K562 (cell line): ENCODE measurements at regions not wholly inside any gene's neighbourhood (a gene's known extent, or its start where the extent isn't known, plus 50 kb on each side); places are given as distances from the start of the nearest gene placed in this dataset.

ENCODE experiments used
- CCAR2 ChIP-seq: fragments of 200-400 bp; formaldehyde crosslinking; IDR thresholded peaks from 2 replicates; pipeline ENCODE4 v1.6.1; 2017; ENCODE audit warnings: mild to moderate bottlenecking, low read depth, low read length
- CHCHD3 ChIP-seq: fragments of 250-450 bp; sonication (Bioruptor Pico); IDR thresholded peaks from 2 replicates; pipeline ENCODE4 v2.1.2; 2022; ENCODE audit warnings: mild to moderate bottlenecking
- FOXM1 ChIP-seq, 2 experiments: fragments of 450-650 bp in 1 of 2; sonication (generic) in 1 of 2; formaldehyde crosslinking in 1 of 2; IDR thresholded peaks; 2 replicates each; pipeline versions ENCODE4 v1.6.1 to v1.9.0; 2017 to 2022; ENCODE audit warnings: low read depth in 2 of 2, mild to moderate bottlenecking in 2 of 2, missing genetic modification reagents in 1 of 2, moderate library complexity in 1 of 2
- GATAD2B ChIP-seq: fragments of 450-650 bp; IDR thresholded peaks from 2 replicates; pipeline ENCODE4 v1.6.1; 2017; ENCODE audit warnings: mild to moderate bottlenecking, borderline replicate concordance
- JUN ChIP-seq, 2 experiments: sonication (generic) in 1 of 2; formaldehyde crosslinking in 1 of 2; IDR thresholded peaks; 2 replicates each; pipeline versions ENCODE4 v1.6.1 to v1.8.0; 2012 to 2022; ENCODE audit warnings: borderline replicate concordance in 2 of 2, mild to moderate bottlenecking in 2 of 2, improper control_type of control experiment in 1 of 2, low read depth in 1 of 2, low read length in 1 of 2, missing genetic modification reagents in 1 of 2
- PHF20 ChIP-seq: fragments of 450-650 bp; IDR thresholded peaks from 2 replicates; pipeline ENCODE4 v1.6.1; 2018; ENCODE audit not compliant: partially characterized antibody
- PTTG1 ChIP-seq: fragments of 450-650 bp; IDR thresholded peaks from 2 replicates; pipeline ENCODE4 v1.6.1; 2016; ENCODE audit warnings: low read depth, mild to moderate bottlenecking, missing genetic modification characterization, missing compliant biosample characterization
- RBFOX2 ChIP-seq: fragments of 200-400 bp; formaldehyde crosslinking; IDR thresholded peaks from 2 replicates; pipeline ENCODE4 v1.6.1; 2017; ENCODE audit warnings: low read depth, mild to moderate bottlenecking, low read length, moderate library complexity
- RBM25 ChIP-seq: fragments of 200-400 bp; formaldehyde crosslinking; IDR thresholded peaks from 2 replicates; pipeline ENCODE4 v1.6.1; 2018; ENCODE audit warnings: low read length, low read depth, moderate library complexity; ENCODE audit not compliant: severe bottlenecking
- RCOR1 ChIP-seq, 2 experiments: IDR thresholded peaks; 2 replicates each; pipeline ENCODE4 v1.6.1; 2012; ENCODE audit warnings: low read depth in 2 of 2, low read length in 2 of 2, borderline replicate concordance in 1 of 2, improper control_type of control experiment in 1 of 2
- SMARCA5 ChIP-seq: fragments of 450-650 bp; IDR thresholded peaks from 2 replicates; pipeline ENCODE4 v1.6.1; 2016
- SP1 ChIP-seq: sonication (generic); formaldehyde crosslinking; IDR thresholded peaks from 2 replicates; pipeline ENCODE4 v1.8.1; 2022; ENCODE audit warnings: mild to moderate bottlenecking, missing genetic modification reagents
- TCF3 ChIP-seq: sonication (generic); formaldehyde crosslinking; IDR thresholded peaks from 2 replicates; pipeline ENCODE4 v1.4.0; 2020; ENCODE audit warnings: mild to moderate bottlenecking, missing genetic modification reagents
- U2AF1 ChIP-seq: fragments of 200-400 bp; formaldehyde crosslinking; optimal IDR thresholded peaks from 2 replicates; pipeline ENCODE3; 2017; ENCODE audit warnings: mild to moderate bottlenecking, low read depth, low read length, moderate library complexity
- U2AF2 ChIP-seq: fragments of 200-400 bp; formaldehyde crosslinking; optimal IDR thresholded peaks from 2 replicates; pipeline ENCODE3; 2017; ENCODE audit warnings: low read depth, mild to moderate bottlenecking, low read length
- ZNF239 ChIP-seq: fragments of 250-450 bp; sonication (Bioruptor Pico); IDR thresholded peaks from 2 replicates; pipeline ENCODE4 v1.4.0; 2020; ENCODE audit warnings: mild to moderate bottlenecking
- ZNF75A ChIP-seq: fragments of 450-650 bp; formaldehyde crosslinking; IDR thresholded peaks from 2 replicates; pipeline ENCODE4 v1.4.0; 2020; ENCODE audit warnings: mild to moderate bottlenecking
- TF ChIP-seq, protein P1 (sequence below): fragments of 200-800 bp; sonication (Bioruptor generic); IDR thresholded peaks from 2 replicates; pipeline ENCODE4 v1.6.1; 2017; ENCODE audit warnings: missing genetic modification characterization, missing compliant biosample characterization
- TF ChIP-seq, protein P2 (sequence below): fragments of 250-450 bp; sonication (Bioruptor Pico); IDR thresholded peaks from 2 replicates; pipeline ENCODE4 v1.5.0; 2021; ENCODE audit warnings: mild to moderate bottlenecking, moderate library complexity
- TF ChIP-seq, protein P3 (sequence below): sonication (generic); formaldehyde crosslinking; IDR thresholded peaks from 2 replicates; pipeline ENCODE4 v1.8.1; 2022; ENCODE audit warnings: missing genetic modification reagents
- TF ChIP-seq, protein P4 (sequence below): fragments of 250-450 bp; sonication (Bioruptor Pico); IDR thresholded peaks from 2 replicates; pipeline ENCODE4 v1.5.1; 2021; ENCODE audit warnings: mild to moderate bottlenecking

DNA sequence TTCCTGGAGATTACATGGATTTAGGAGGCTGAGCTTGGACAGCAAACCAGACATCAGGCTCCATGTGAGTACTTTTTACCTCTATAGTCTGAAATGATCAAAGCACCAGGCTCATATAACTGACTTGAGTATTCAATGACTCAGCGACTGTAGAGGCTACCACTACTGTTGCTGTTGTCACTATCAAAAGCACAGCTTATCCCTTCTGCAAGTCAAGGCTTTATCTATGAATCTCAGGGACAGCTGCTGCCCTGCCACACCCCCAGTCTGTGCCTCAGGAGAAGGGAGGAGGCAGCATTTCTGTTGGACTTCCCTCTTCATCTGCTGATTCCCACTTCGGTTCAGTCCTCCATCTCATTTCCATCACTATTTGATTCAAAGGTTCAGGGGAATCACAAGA lies 80.5 kb upstream of the CNR1 start (continued):
- TF ChIP-seq, protein P1, sequence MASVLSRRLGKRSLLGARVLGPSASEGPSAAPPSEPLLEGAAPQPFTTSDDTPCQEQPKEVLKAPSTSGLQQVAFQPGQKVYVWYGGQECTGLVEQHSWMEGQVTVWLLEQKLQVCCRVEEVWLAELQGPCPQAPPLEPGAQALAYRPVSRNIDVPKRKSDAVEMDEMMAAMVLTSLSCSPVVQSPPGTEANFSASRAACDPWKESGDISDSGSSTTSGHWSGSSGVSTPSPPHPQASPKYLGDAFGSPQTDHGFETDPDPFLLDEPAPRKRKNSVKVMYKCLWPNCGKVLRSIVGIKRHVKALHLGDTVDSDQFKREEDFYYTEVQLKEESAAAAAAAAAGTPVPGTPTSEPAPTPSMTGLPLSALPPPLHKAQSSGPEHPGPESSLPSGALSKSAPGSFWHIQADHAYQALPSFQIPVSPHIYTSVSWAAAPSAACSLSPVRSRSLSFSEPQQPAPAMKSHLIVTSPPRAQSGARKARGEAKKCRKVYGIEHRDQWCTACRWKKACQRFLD (CRISPR knock-in tag) = no peak
- no peak for TF ChIP-seq PTTG1
- TF ChIP-seq, protein P2, sequence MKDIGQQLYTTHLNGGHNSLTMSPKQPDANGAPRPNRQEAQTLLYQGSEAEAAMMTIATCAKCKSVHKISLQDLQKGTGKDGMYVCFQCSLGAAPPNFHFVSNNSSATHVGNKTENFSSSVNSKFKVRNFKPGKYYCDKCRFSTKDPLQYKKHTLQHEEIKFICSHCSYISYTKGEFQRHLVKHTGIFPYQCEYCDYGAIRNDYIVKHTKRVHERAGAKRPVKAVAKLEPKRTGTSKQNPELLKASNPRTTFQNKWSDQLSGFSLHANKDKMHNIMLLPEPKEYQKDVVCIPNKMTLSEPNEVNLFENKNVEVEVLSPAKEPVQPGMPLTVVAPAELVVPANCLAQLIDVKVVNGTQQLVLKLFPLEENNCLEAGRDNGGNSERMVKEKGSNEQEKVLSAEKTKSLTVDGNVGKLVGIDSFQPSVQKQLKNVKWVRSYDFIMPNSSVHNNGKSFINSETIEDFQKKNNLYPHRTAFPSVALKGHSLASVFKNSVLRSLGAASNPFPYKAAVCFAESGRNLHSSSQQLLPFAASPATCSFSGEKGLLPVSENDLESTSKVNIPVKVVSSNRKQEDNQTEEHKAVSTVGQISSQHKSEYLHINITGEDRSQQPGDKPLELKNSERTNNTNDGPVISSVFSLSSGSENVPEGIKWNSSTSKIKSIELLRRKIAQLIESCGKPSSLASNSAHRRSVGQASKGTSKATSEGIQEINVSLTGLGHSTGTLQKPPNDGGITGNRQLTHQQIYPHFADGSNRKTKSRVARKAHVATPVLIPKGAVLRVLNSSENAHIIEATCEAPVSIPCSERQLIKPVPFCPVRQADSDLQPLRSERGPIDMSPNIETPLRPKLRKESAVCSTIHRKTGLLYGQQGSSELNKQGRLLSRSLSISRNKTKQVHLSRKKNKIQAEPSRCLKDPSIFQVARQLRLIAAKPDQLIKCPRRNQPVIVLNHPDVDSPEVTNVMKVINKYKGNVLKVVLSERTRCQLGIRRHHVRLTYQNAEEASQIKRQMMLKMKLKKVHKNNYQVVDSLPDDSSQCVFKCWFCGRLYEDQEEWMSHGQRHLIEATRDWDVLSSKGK = no peak
- no peak for TF ChIP-seq SP1 (CRISPR knock-in tag)
- TF ChIP-seq U2AF2 = no peak
- no peak for TF ChIP-seq RBFOX2
- TF ChIP-seq, protein P3, sequence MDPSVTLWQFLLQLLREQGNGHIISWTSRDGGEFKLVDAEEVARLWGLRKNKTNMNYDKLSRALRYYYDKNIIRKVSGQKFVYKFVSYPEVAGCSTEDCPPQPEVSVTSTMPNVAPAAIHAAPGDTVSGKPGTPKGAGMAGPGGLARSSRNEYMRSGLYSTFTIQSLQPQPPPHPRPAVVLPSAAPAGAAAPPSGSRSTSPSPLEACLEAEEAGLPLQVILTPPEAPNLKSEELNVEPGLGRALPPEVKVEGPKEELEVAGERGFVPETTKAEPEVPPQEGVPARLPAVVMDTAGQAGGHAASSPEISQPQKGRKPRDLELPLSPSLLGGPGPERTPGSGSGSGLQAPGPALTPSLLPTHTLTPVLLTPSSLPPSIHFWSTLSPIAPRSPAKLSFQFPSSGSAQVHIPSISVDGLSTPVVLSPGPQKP = no peak
- TF ChIP-seq CCAR2 = no peak
- 0 out of 2 replicates have a peak, but pooled peaks have one; percentile 38 for TF ChIP-seq FOXM1 (IDR thresholded peaks at IDR 0.05; ENCODE audit: low read depth)
- no peak for TF ChIP-seq FOXM1 (CRISPR knock-in tag; IDR thresholded peaks at IDR 0.05; ENCODE audit: low read depth)
- TF ChIP-seq PHF20 = no peak
- no peak for TF ChIP-seq U2AF1
- TF ChIP-seq, protein P4, sequence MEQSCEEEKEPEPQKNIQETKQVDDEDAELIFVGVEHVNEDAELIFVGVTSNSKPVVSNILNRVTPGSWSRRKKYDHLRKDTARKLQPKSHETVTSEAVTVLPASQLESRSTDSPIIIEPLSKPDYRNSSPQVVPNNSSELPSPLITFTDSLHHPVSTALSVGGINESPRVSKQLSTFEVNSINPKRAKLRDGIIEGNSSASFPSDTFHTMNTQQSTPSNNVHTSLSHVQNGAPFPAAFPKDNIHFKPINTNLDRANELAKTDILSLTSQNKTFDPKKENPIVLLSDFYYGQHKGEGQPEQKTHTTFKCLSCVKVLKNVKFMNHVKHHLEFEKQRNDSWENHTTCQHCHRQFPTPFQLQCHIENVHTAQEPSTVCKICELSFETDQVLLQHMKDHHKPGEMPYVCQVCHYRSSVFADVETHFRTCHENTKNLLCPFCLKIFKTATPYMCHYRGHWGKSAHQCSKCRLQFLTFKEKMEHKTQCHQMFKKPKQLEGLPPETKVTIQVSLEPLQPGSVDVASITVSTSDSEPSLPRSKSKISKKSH (CRISPR knock-in tag) = no peak
- peak in 1 of 2 experiments; percentile 91; a peak in 2 of 4 replicates for TF ChIP-seq RCOR1 (IDR thresholded peaks at IDR 0.05; ENCODE audit: borderline replicate concordance in 1 of 2, low read depth in 2 of 2, low read length in 2 of 2)
- no peak for TF ChIP-seq CHCHD3 (CRISPR knock-in tag)
- peak; percentile 60; the same call in 1 of the 2 replicates for TF ChIP-seq GATAD2B
- no peak for TF ChIP-seq RBM25
- peak; percentile 85 for TF ChIP-seq TCF3 (CRISPR knock-in tag)
- peak; percentile 58; the same call in 1 of the 2 replicates for TF ChIP-seq JUN (IDR thresholded peaks at IDR 0.05; ENCODE audit: borderline replicate concordance, low read depth, low read length)
- TF ChIP-seq JUN (CRISPR knock-in tag; IDR thresholded peaks at IDR 0.05; ENCODE audit: borderline replicate concordance) = no peak
- TF ChIP-seq ZNF239 (CRISPR knock-in tag) = no peak
- TF ChIP-seq ZNF75A (CRISPR knock-in tag) = no peak
- no peak for TF ChIP-seq SMARCA5
